ENCODE measurements at regions not wholly inside any gene's neighbourhood (a gene's known extent, or its start where the extent isn't known, plus 50 kb on each side); places are given as distances from the start of the nearest gene placed in this dataset.

GRCh38 chr17:55900188-55900587 lies 149.3 kb downstream of the PCTP start:
- no peak for TF ChIP-seq GATA2 (IDR thresholded peaks at IDR 0.05; ENCODE audit: low read depth, low read length)
- TF ChIP-seq GATA3 (IDR thresholded peaks at IDR 0.05; ENCODE audit: low read depth, low read length), result no peak
